Activated T-cell treated with anti-CD3 and anti-CD28 coated beads for 4 hours (primary cell): ENCODE measurements at regions not wholly inside any gene's neighbourhood (a gene's known extent, or its start where the extent isn't known, plus 50 kb on each side); places are given as distances from the start of the nearest gene placed in this dataset.
"Not testable (repeated sequence)": the region's sequence is repeated elsewhere in the genome, so short reads cannot be mapped to it uniquely, and the experiment has no call there.

ENCODE experiments used
- DNase-seq: peaks from one replicate; pipeline ENCODE4 v3.0.0-alpha.2; 2020

DNA sequence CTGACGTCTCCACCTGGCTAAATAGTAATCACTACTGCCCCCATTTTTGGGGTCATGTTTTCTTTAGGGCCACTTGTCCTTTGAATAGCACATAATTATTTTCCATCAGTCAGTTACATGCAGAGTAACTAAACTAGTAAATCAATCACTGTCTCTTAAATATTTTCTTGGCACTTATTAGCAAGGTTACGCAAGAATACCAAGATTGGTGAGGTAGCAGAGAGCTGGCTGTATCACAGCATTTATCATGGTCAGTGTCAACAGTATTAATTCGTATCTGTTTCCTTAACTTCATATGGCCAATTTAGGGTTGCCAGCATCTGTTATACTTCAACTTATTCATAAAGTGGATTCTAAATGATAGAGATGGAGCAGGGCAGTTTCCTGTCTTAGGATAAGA, 346.8 kb upstream of the FAM174A start:
- no peak for DNase-seq

DNA sequence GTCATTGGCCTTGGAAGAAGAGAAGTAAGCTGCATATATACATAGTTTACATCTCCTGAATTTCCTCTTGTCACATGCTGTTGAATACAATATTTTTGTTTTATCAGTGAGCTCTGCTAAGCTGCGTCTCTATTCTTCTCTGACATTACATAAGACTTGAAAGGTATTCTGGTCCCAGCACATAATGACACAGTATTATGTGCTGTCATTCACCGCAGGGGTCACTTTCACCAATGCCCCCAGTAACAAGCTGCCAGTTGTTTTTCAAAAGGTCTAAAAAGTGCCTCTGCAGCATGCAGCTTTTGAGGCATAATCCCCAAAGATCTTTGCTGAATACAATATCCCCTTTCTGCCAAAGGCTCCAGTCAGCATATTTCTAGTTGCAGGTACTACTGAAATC, 349.0 kb upstream of the FAM174A start:
- no peak for DNase-seq

DNA sequence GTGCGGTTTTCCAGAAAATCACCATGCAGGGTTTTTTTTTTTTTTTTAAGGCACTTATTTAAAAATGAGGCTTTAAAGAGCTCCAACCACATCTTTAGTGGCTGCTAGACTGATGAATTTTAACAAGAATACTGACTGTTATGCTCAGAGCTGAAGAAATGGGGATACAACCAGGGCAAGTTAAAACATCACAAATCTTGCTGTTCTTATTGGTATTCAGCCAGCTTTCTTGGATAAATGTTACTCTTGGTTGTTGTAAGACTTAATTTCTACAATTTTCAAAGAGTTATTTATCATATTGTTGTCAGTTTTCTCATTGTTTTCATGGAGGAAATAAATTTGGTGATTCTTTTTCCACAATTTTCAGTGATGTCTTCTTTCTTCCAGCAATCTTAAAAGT, 352.8 kb upstream of the FAM174A start:
- no peak for DNase-seq

DNA sequence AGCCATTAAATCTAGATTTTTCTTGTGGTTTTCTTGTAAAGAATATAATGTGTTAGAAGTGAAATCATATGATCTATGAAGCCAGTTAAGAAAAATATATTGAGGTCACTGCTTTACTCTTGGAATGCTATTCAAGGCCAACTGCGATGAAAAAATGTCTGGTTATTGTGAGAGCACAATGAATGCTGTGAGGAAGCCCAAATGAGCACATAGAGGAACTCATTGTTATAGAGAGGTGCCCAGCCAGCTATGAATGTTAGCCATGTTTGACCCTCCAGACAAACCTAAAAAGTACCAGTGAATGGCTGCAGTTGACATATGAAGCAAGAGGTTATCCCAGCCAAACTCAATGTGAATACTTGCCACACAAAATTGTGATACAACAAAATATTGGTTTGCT, 359.8 kb upstream of the FAM174A start:
- DNase-seq: no peak

DNA sequence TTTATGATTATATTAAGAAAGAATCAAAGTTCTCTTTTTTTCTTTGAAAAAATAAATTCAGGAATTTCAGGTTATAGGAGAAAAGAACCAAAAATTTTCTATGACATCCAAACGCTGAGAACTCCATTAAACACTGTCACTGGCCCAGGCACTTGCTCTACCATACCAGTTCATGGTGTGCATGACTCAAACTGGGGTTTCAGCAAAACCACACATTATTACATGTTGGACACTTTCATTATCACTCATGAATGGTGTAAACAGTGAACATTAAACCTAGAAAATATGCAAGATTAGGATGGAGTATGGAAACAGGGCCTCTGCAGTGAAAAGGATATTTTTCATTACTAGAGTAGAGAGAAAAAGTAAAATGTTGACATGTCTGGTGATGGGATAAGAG, 369.9 kb upstream of the FAM174A start:
- no peak for DNase-seq

DNA sequence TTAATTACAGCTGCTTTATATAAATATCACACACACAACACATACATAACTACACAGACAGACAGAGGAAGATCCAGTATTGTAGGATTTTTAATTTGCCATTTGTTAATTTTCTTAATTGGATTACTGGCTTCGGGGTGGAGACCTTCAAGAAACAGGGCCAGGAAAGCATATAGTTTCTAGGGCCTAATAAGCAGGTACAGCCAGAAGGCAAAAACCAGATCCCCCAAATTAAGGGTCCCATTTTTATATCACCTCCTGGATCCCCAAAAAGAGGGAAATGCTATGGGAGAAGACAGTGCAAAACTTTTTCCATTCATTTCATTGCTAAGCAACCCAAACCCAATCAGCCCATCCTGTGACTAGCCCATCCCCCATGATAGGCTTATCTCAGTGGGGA, 373.3 kb upstream of the FAM174A start:
- DNase-seq: no peak

DNA sequence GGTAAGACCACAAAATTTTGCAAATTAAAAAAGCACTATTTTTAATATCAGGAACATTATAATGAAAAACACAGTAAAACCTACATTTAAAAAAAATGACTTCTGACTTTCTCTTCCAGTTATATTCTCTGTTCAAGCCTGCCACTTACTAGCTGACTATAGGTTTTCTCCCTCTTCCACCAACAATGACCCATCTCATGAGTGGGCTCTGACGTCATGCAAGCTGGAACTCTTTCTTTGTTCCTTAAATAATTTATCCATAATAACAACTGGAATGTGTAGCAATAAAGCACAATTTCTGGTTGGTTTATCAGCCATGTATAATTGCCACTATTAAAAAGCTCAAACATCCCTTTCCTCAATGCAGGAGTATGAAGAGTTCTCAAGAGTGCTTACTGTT, 378.1 kb upstream of the FAM174A start:
- DNase-seq: no peak

DNA sequence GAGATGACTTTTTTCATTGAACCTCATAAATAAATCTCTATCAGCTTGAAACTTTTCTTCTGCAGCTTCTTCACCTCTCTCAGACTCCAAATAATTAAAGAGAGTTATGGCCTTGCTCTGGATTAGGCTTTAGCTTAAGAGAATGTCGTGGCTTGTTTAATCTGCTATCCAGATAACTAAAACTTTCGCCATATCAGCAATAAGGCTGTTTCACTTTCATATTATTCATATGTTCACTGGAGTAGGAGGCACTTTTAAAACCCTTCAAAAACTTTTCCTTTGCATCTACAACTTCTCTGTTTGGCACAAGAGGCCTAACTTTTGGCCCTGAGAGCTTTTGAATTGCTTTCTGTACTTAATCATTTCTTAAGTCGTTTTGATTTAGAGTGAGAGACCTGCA, 386.9 kb upstream of the FAM174A start:
- DNase-seq: no peak

DNA sequence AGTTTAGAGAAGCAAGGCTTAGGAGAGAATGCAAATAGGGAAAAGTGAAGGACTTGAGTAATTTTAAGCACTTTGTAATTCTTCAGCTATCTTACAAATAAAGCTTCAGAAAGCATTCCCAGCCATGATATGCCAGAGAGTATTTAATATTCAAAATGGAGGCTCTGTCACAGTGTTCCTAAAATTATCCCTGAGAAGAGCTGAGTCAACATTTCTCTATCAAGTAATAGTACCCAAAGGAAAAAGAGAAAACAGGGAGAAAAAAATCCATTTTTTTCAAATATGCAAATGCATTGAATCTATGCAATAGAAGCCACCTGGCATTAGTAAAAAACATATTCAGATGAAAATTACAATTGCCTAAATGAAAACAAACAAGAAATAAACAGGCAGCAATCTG, 392.6 kb upstream of the FAM174A start:
- DNase-seq: no peak

DNA sequence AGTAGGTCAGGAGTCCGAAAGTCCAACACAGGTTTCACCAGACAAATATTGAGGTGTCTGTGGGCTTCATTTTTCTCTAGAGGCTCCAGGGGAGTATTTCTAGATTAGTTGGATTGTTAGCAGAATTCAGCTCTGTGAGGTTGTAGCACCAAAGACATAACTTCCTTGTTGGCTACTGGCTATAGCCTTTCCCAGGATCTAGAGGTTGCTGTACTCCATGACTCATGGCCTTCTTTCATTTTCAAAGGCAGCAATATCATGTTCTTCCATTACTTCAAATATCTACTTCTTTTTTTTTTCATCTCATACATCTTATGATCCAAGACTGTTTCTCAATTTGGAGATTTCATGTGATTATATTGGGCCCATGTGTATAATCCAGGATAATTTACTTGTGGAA, 404.0 kb upstream of the FAM174A start:
- no peak for DNase-seq

DNA sequence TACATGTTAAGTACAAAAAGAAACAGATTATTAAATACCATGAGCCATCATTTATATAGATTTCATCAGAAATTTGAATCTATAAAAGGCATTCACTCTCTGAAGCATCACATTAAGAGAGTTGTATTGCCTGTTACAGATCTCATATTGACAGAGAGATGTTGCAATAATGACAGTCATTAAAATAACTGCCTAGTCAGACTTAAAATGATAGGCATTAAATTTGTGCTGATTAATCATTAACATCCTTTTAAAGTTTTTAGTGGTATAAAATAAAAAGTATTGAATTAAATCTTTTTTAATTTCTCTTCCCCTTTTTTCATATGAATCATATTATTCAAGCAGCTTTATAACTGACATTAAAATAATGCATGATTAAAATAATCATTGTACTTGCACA, 404.9 kb upstream of the FAM174A start:
- DNase-seq: no peak

DNA sequence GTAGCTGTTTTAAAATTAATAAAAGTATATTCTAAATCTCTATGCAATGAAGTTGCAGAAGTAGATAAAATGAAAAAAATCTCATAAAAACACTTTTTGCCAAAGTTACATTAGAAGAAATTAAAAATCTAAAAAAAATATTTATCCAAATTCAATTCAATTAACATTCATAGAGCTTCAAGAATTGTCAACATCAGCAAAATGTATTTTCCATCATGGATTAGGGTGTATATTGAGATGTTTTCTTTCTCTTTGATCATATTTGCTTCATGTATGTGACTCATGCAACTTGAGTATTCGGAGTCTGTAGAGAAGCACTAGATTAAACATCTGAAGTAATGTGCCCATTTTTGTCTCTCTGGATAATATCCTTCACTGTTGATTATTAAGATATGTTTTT, 415.3 kb upstream of the FAM174A start:
- DNase-seq: no peak

DNA sequence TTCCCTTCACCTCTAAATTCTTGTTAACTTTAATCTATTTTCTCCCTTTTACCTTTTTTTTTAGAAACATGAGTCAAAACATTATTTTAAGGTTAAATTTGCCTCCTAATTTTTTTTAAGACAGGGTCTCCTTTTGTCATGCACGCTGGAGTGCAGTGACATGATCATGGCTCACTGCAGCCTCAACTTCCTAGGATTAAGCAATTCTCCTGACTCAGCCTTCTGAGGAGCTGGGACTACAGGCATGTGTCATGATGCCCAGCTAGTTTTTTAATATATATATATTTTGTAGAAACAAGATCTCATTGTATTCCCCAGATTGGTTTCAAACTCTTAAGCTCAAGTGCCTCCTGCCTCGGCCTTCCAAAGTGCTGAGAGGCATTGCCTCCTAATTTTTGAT, 424.7 kb upstream of the FAM174A start:
- DNase-seq: no peak

DNA sequence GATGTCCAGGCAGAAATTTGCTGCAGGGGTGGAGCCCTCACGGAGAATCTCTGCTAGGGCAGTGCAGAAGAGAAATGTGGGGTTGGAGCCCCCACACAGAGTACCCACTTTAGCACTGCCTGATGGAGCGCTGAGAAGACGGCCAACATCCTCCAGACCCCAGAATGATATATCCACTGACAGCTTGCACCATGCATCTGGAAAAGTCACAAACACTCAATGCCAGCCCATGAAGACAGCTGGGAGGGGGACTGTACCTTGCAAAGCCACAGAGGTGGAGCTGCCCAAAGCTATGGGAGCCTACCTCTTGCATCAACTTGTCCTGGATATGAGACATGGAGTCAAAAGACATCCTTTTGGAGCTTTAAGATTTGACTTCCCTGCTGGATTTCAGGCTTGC, 426.3 kb upstream of the FAM174A start:
- no peak for DNase-seq

DNA sequence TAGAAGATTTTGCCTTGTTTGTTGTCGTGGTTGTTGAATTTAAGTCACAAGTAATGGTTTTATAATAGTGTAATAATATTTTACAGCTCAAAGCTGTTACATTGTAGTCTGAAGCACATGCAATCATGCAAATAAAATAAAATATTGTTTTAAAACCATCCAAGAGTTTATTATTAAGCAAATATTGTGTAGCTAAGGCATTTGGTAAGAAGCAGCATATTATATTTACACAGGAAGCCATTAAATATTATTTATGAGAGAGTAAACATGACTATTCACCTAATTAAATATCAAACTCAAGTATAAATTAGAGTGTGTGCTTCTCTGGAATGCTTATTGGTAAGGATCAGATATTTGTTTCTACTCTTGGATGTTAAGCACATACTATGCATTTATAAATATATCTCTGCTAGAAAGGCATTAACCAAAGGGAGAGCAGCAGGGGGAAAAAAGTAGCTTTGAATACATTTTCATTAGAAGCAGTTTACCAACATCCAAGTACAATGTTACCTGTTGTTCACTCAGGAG, 431.5 kb upstream of the FAM174A start:
- DNase-seq: not testable (repeated sequence)

DNA sequence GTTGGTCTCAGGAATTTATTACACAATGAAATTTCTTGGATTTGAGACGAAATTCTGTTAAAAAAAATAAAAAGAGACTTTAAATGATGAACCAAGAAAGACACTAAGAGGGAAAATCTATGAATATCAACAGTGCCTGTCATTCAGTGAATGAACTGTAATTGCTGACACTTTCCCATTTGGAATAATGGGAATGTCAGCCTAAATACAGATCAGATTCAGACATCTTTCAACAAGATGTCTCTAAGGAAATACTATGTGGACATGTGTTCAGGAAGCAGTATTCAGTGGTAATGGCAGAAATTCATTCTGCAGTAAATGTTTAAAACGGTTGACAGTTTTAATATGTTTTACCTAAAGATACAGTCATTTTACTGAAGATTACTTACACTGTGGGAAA, 433.7 kb upstream of the FAM174A start:
- DNase-seq: not testable (repeated sequence)

DNA sequence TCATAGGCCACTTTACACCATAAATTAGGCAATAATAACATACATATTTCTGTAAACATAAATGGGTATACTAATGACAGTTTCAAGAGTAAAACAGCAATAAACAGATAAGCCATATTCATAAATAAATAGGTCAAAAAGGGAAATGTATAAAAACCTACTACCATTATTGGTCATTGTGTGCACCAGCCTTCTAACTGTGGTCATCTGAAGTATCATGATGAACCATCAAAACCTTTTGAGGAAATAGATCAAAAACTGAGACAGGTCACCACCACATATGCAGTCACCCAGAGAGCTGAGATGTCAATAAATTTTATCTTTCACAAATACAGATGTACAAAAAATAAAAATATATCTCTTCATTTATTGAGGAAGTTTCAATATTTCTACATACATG, 438.8 kb upstream of the FAM174A start:
- DNase-seq: not testable (repeated sequence)

DNA sequence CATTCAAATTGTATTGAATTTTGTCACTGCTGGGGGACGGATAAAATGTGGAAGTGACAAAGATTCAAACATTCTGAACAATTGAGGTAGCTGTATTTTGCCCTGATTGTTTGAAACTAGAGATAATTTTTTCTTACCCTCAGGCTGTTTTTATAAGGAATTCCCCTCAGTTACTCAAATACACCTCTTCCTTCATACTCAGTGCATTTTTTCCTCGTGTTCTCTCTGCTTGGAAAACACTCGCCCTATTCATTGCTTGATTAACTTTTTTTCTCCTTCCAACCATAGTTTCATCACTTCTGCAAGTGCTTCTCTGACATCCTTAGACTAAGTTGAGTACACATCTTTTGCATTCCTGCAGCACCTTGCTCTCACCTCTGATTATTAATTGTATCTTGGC, 454.5 kb upstream of the FAM174A start:
- DNase-seq: not testable (repeated sequence)

DNA sequence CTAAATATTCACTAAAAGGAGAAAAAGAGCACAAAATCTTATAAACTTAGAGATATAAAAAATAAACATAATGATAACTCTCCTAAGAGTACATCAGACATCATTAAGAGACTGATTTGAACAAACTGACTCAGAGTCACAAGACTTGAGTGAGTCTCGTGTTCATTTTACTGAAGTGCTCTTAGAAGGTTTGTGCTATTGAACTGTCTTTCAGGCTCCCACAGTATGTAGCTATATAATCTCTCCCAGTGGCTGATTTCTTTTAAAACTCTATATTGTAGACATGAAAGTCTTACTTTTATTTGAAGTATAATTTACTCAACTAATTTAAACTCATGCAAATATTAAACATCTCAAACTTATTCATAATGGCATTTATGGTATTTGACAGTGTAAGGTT, 456.0 kb upstream of the FAM174A start:
- not testable (repeated sequence) for DNase-seq

DNA sequence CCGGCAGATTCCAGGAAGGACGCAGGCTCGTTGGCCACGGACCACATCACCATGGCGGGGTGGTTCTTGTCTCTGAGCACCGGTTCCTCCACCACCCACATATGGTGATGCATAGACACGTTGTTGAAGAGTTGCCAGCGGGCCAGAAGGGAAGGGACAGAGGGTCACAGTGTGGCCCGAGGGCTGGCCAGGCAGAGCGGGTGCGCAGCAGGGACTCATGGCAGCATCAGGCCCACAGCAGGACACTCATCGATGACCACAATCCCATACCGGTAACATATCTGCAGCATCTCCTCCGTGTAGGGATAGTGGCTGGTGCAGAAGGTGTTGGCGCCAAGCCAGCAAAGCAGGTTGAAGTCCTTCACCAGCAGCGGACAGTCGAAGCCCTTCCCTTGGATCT, 469.2 kb upstream of the FAM174A start:
- DNase-seq: not testable (repeated sequence)

DNA sequence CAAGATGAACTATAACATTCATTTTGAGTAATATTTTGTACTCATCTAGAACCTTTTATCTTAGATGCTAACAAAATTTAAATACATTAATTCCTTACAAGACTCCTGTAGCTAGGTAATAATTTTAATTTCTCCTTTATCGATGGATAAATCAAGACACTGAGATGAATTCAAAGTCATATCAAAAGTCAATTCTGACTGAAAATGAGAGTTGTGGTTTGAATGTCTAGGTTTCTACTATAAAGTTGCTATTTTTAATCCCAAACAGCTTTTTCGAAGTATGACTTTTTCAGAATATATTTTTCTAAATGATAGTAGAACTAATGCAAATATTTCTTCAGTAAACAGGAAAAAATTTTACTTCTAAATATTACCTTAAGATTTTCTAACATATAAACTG, 491.7 kb upstream of the FAM174A start:
- no peak for DNase-seq

DNA sequence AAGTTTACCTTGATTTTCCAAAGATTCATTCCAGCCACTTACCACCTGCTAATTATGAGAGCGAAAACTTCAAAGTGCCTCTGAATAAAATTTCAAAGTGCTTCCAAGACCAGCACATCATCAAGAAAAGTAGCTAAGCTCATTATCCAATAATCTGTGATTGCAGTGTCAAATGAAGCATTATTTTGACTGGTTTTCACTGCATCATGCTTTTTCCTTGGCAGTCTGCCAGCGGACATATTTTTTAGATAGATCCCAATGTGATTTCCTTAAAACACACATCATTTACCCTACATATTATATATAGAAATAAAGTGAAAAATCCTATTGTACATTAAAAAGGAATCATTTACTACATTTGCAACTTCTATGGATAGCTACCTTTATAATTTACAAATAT, 508.6 kb upstream of the FAM174A start:
- no peak for DNase-seq

DNA sequence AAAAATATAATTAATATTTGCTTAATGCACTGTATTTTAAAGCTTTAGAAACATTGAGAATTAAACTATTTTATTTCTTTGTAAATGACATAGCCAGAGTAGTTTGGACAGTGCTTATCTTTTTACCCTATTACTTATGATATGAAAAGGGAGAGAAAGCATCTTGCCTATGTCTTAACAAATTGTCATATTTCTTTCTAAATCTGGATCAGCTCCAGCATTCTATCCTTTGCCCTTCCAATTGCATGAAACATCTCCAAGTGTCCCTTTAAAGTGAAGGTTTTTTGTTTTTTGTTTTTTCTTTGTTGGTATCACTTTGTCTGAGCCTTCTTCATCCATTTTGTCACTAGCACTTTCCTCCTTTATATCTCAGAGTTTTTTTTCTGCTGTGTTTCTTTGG, 511.6 kb upstream of the FAM174A start:
- DNase-seq: no peak

DNA sequence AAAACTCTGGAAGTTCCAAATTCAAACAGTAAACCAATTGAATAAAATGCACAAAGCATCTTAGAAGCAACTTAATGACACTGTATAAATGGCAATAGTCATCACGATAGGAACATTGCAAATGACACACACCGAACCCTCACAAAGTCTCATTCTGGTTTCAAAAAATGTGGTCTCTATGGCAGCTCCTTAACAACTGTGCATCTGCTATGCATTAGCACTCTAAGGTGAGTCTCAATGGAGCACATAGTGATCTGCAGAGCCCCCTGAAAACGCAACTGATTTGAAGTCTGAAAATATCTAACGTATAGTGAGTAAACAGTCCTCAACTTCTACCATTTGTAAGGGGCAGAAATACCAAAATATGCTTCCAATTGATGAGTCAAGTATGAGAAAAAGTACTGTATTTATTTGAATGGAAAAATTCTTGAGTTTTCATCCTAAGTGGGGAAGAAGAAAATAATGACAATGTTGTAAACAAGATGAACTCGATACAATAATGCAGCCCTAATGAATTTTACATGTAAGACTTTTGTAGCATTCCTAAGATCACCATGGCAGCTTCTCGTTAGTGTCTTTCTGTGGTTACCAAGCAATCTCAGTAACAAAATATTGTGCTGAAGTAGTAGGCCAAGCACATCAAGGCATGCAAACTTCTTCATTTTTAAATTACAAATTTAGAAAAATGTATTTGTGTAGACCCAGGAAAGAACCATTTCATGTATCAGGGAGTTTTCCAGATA, 517.5 kb upstream of the FAM174A start:
- no peak for DNase-seq

DNA sequence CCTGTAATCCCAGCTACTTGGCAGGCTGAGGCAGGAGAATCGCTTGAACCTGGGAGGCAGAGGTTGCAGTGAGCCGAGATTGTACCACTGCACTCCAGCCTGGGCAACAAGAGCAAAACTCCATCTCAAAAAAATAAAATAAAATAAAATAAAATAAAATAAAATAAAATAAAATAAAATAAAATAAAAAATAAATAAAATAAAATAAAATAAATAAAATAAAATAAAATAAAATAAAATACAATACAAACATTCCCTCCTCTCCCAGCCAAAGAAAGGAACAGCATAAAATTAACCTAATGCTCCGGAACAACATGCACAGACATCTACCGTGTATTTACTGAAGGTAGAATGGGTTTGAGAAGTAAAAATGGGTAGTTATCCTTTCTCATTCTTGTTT, 521.9 kb upstream of the FAM174A start:
- DNase-seq: not testable (repeated sequence)
